ENCODE measurements at regions not wholly inside any gene's neighbourhood (a gene's known extent, or its start where the extent isn't known, plus 50 kb on each side); places are given as distances from the start of the nearest gene placed in this dataset.
"Not testable (repeated sequence)": the region's sequence is repeated elsewhere in the genome, so short reads cannot be mapped to it uniquely, and the experiment has no call there.

DNA sequence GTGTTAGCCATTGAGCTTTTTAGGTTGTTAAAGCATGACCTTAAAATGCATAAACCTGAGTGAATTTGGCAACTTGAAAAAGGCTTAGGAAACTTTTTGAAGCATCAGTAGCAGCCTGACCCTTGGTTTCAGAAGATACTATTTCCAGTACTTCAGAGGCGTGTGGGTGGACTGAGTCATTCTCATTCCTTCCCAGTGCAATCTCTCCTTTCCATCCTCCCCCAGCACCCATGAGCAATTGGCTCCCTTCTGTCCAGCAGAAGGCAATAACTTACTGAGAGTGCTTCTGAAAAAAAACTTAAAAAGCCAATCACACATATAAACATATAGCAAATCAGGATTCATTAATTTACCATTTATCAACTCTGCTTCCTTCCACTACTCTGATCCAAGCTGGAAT lies 299.3 kb upstream of the STXBP6 start:
- no peak overlapping the region for H3K4me3 ChIP-seq (ENCODE audit: low read depth, low read length)
- ChIA-PET POLR2A (no interaction called here), CTCF (no interaction called here)
- TF ChIP-seq, protein P1, sequence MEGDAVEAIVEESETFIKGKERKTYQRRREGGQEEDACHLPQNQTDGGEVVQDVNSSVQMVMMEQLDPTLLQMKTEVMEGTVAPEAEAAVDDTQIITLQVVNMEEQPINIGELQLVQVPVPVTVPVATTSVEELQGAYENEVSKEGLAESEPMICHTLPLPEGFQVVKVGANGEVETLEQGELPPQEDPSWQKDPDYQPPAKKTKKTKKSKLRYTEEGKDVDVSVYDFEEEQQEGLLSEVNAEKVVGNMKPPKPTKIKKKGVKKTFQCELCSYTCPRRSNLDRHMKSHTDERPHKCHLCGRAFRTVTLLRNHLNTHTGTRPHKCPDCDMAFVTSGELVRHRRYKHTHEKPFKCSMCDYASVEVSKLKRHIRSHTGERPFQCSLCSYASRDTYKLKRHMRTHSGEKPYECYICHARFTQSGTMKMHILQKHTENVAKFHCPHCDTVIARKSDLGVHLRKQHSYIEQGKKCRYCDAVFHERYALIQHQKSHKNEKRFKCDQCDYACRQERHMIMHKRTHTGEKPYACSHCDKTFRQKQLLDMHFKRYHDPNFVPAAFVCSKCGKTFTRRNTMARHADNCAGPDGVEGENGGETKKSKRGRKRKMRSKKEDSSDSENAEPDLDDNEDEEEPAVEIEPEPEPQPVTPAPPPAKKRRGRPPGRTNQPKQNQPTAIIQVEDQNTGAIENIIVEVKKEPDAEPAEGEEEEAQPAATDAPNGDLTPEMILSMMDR (IDR thresholded peaks at IDR 0.05; ENCODE audit: insufficient read depth, low read length, missing control alignments): no peak
- DNase-seq (ENCODE audit: low read depth, low spot score): no peak

DNA sequence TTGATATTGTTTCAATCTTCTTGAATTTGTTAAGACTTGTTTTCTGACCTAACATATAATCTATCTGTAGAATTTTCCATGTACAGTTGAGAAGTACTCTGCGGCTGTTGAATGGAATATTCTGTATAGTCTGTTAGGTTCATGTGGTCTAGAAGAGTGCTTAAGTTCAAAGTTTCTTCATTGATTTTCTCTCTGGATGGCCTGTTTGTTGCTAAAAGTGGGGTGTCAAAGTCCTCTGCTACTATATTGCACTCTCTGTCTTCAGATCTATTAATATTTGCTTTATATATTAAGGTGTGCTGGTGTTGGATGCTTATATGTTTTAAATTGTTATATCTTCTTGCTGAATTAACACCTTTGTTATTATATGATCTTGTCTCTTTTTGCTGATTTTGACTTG lies 290.9 kb upstream of the STXBP6 start:
- DNase-seq (ENCODE audit: low read depth, low spot score): no peak
- ChIA-PET CTCF (no interaction called here), POLR2A (no interaction called here)
- no peak overlapping the region for H3K4me3 ChIP-seq (ENCODE audit: low read depth, low read length)
- TF ChIP-seq, protein P1 (IDR thresholded peaks at IDR 0.05; ENCODE audit: insufficient read depth, low read length, missing control alignments): no peak

DNA sequence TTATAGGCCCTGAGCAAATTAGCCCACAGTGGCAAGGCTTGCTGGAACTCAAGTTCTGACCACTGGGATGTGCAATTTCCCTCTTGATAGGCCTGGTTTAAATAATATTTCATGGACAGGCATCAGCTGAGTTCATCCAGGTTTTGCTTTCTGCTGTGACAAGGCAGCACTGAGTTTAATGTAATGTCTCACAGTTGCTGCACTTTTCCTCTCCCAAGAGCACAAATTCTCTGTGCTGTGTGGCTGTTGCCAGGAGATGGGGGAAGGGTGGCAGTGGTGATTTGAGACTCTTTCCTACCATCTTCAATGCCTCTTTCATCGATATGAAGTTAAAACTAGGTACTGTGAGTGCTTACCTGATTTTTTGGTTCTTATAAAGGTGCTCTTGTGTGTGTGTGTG lies 272.8 kb upstream of the STXBP6 start:
- DNase-seq (ENCODE audit: low read depth, low spot score): no peak
- ChIA-PET CTCF (no interaction called here), POLR2A (no interaction called here)
- TF ChIP-seq, protein P1 (IDR thresholded peaks at IDR 0.05; ENCODE audit: insufficient read depth, low read length, missing control alignments): no peak
- H3K4me3 ChIP-seq (ENCODE audit: low read depth, low read length): no peak overlapping the region

DNA sequence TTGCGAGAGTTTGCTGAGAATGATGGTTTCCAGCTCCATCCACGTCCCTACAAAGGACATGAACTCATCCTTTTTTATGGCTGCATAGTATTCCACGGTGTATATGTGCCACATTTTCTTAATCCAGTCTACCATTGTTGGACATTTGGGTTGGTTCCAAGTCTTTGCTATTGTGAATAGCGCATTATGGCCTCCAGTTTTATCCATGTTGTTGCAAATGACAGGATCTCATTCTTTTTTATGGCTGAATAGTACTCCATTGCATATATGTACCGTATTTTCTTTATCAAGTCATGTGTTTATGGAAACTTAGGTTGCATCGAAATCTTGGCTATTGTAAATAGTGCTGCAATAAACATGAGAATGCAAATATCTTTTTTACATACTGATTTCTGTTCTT lies 266.1 kb upstream of the STXBP6 start:
- H3K4me3 ChIP-seq (ENCODE audit: low read depth, low read length); CTCF ChIA-PET; POLR2A ChIA-PET; DNase-seq (ENCODE audit: low read depth, low spot score): not testable (repeated sequence)

DNA sequence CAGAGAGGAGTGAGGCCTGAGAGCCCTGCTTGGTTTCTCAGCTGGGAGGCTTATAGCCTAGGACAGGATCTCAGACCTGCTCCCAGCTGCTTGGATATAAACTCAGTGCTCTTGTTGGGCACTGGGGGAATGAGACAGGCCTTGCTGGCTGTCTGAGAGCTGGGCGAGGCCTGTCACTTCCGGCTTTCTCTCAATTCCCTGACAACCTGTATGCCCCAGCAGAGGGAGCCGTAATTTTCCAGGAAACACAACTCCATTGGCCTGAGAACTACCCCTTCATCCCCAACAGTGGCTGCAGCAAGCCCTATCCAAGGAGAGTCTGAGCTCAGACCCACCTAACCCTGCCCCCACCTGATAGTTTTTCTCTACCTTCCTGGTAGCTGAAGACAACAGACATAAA lies 258.3 kb upstream of the STXBP6 start:
- CTCF ChIA-PET: no interaction called here
- H3K4me3 ChIP-seq (ENCODE audit: low read depth, low read length): no peak overlapping the region
- TF ChIP-seq, protein P1 (IDR thresholded peaks at IDR 0.05; ENCODE audit: insufficient read depth, low read length, missing control alignments): no peak
- POLR2A ChIA-PET: no interaction called here
- no peak for DNase-seq (ENCODE audit: low read depth, low spot score)

DNA sequence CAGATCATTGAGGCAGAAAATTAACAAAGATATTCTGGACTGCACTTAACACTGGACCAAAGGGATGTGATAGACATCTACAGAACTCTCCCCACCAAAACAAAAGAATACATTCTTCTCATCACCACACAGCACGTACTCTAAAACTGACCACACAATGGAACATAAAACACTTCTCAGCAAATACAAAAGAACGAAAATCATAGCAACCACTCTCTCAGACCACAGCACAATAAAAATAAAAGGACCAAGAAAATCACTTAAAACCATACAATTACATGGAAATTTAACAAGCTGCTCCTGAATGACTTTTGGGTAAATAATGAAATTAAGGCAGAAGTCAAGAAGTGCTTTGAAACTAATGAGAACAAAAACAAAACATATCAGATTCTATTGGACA lies 254.0 kb upstream of the STXBP6 start:
- TF ChIP-seq, protein P1 (IDR thresholded peaks at IDR 0.05; ENCODE audit: insufficient read depth, low read length, missing control alignments): no peak
- H3K4me3 ChIP-seq (ENCODE audit: low read depth, low read length): no peak overlapping the region
- ChIA-PET CTCF (no interaction called here), POLR2A (no interaction called here)
- no peak for DNase-seq (ENCODE audit: low read depth, low spot score)

DNA sequence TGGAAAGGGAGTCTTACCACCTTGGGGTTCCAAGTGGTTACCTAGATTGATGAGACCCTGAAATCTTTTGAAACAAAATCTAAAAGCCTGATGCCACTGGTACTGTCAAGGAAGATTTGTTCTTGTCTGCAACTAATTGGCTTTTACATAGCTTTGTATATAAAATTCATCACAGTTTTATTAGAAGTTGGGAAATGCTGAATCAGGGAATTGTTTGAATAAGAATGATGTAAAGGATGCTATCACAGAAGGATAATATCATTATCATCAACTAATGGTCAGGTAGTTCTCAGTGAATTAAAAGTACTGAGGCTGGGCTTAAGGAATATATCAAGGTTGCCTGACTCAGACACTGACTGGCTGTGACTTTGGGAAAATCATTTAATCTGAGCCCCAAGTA lies 248.3 kb upstream of the STXBP6 start:
- TF ChIP-seq, protein P1 (IDR thresholded peaks at IDR 0.05; ENCODE audit: insufficient read depth, low read length, missing control alignments): no peak
- ChIA-PET POLR2A (no interaction called here), CTCF (no interaction called here)

DNA sequence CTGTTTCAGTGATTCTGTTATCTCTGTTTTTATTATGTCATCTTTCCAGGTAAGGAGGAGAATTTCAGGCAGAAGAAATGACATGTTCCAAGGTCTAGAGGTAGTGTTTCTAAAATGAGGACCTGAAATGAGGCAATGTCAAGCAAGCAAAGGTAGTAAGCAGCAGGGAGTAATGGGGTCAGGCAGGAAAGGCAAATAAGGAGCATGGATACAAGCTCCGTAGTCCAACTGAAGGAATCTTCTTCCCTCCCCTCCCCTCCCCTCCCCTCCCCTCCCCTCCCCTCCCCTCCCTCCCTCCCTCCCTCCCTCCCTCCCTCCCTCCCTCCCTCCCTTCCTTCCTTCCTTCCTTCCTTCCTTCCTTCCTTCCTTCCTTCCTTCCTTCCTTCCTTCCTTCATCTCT lies 240.2 kb upstream of the STXBP6 start:
- H3K4me3 ChIP-seq (ENCODE audit: low read depth, low read length); POLR2A ChIA-PET; CTCF ChIA-PET; DNase-seq (ENCODE audit: low read depth, low spot score): not testable (repeated sequence)

More for the DNA sequence above, 248.3 kb upstream of the STXBP6 start:
- no peak for DNase-seq (ENCODE audit: low read depth, low spot score)
- no peak overlapping the region for H3K4me3 ChIP-seq (ENCODE audit: low read depth, low read length)

Measured in AG04449 (cell line).